ENCODE measurements at regions not wholly inside any gene's neighbourhood (a gene's known extent, or its start where the extent isn't known, plus 50 kb on each side); places are given as distances from the start of the nearest gene placed in this dataset.

DNA sequence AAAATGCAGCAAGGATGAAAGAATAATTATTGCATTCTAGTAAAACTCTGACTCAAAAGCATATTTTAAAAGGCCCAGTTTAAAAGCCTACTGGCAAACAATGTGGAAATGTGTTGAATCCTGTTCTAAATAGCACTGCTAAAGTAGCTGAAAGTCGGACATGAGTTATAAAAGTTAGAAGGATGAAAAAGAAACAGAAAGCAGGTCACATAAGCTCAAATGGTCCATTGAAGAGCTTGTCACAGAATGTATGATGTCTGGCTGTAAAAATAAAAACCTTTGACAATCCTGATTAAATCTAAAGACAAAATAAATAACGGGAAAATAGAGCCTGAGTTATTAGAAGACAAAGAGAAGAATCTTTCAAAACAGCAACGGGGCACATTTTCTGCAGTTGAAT, 218.6 kb upstream of the UFL1 start:
- no peak for ATAC-seq
- Histone ChIP-seq H2AFZ (ENCODE audit: low read depth, low read length, poor library complexity, severe bottlenecking) (no peak overlapping the region), H3K9ac (ENCODE audit: low read length) (no peak overlapping the region), H3K27me3 (ENCODE audit: insufficient read depth, low read length) (no peaks in the 10 kb centered on the region), H4K20me1 (ENCODE audit: insufficient read depth) (no peaks in the 10 kb centered on the region), H3K4me2 (ENCODE audit: low read length) (no peak overlapping the region), H3K79me2 (ENCODE audit: insufficient read depth, low read length) (no peaks in the 10 kb centered on the region), H3K4me3 (replicated peaks in 1 of 2; ENCODE audit: low read depth in 1 of 2, low read length in 2 of 2) (no peak overlapping the region), H3K4me1 (ENCODE audit: control insufficient read depth in 1 of 2, insufficient read depth in 2 of 2, low read length in 2 of 2) (peaks cover 6 to 20% of the 10 kb centered on the region in 2 experiments; a peak in 3 of 4 replicates), H3K27ac (ENCODE audit: low read depth, low read length) (no peak overlapping the region), H3K9me2 (ENCODE audit: insufficient read depth) (no peaks in the 10 kb centered on the region), H3K9me3 (ENCODE audit: control insufficient read depth in 1 of 2, insufficient read depth in 1 of 2, low read depth in 1 of 2, low read length in 2 of 2) (no peaks in the 10 kb centered on the region), H3K36me3 (ENCODE audit: control insufficient read depth in 1 of 2, insufficient read depth in 2 of 2, low read length in 2 of 2) (no peaks in the 10 kb centered on the region)
- ChIA-PET POLR2A (no interaction called here), RAD21 (ENCODE audit: low non-redundant PET in 1 of 2, low total read pairs in 2 of 2, uncharacterized antibody in 2 of 2, unreplicated experiment in 2 of 2) (no interaction called here), CTCF (no interaction called here)
- intact Hi-C loops (cut with micrococcal nuclease): no loop called here
- no peak for DNase-seq (ENCODE audit: low read depth, low spot score)
- BruUV-seq (replicated peaks): no TSS peak
- TF ChIP-seq ZNF274 (IDR thresholded peaks at IDR 0.05; ENCODE audit: low read depth, low read length) (no peak), EGR1 (IDR thresholded peaks at IDR 0.05; ENCODE audit: low read depth) (no peak), JUND (IDR thresholded peaks at IDR 0.05) (no peak), FOSL1 (IDR thresholded peaks at IDR 0.05; ENCODE audit: low read depth) (no peak), ELF1 (IDR thresholded peaks at IDR 0.05; ENCODE audit: borderline replicate concordance, low read depth) (no peak), CBX3 (IDR thresholded peaks at IDR 0.05; ENCODE audit: low read depth) (no peak), EZH2phosphoT487 (IDR thresholded peaks at IDR 0.05; ENCODE audit: borderline replicate concordance) (no peak)
- TF ChIP-seq, protein P1, sequence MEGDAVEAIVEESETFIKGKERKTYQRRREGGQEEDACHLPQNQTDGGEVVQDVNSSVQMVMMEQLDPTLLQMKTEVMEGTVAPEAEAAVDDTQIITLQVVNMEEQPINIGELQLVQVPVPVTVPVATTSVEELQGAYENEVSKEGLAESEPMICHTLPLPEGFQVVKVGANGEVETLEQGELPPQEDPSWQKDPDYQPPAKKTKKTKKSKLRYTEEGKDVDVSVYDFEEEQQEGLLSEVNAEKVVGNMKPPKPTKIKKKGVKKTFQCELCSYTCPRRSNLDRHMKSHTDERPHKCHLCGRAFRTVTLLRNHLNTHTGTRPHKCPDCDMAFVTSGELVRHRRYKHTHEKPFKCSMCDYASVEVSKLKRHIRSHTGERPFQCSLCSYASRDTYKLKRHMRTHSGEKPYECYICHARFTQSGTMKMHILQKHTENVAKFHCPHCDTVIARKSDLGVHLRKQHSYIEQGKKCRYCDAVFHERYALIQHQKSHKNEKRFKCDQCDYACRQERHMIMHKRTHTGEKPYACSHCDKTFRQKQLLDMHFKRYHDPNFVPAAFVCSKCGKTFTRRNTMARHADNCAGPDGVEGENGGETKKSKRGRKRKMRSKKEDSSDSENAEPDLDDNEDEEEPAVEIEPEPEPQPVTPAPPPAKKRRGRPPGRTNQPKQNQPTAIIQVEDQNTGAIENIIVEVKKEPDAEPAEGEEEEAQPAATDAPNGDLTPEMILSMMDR (IDR thresholded peaks at IDR 0.05 in 2 of 3, conservative IDR thresholded peaks at IDR 0.05 in 1 of 3; ENCODE audit: borderline replicate concordance in 1 of 3, insufficient read depth in 1 of 3, low read depth in 2 of 3, low read length in 2 of 3): no peak
- TF ChIP-seq, protein P2, sequence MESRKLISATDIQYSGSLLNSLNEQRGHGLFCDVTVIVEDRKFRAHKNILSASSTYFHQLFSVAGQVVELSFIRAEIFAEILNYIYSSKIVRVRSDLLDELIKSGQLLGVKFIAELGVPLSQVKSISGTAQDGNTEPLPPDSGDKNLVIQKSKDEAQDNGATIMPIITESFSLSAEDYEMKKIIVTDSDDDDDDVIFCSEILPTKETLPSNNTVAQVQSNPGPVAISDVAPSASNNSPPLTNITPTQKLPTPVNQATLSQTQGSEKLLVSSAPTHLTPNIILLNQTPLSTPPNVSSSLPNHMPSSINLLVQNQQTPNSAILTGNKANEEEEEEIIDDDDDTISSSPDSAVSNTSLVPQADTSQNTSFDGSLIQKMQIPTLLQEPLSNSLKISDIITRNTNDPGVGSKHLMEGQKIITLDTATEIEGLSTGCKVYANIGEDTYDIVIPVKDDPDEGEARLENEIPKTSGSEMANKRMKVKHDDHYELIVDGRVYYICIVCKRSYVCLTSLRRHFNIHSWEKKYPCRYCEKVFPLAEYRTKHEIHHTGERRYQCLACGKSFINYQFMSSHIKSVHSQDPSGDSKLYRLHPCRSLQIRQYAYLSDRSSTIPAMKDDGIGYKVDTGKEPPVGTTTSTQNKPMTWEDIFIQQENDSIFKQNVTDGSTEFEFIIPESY (IDR thresholded peaks at IDR 0.05; ENCODE audit: extremely low read depth, insufficient replicate concordance, low read length): no peak
- TF ChIP-seq, protein P3, sequence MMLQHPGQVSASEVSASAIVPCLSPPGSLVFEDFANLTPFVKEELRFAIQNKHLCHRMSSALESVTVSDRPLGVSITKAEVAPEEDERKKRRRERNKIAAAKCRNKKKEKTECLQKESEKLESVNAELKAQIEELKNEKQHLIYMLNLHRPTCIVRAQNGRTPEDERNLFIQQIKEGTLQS (IDR thresholded peaks at IDR 0.05): no peak
- TF ChIP-seq, protein P4, sequence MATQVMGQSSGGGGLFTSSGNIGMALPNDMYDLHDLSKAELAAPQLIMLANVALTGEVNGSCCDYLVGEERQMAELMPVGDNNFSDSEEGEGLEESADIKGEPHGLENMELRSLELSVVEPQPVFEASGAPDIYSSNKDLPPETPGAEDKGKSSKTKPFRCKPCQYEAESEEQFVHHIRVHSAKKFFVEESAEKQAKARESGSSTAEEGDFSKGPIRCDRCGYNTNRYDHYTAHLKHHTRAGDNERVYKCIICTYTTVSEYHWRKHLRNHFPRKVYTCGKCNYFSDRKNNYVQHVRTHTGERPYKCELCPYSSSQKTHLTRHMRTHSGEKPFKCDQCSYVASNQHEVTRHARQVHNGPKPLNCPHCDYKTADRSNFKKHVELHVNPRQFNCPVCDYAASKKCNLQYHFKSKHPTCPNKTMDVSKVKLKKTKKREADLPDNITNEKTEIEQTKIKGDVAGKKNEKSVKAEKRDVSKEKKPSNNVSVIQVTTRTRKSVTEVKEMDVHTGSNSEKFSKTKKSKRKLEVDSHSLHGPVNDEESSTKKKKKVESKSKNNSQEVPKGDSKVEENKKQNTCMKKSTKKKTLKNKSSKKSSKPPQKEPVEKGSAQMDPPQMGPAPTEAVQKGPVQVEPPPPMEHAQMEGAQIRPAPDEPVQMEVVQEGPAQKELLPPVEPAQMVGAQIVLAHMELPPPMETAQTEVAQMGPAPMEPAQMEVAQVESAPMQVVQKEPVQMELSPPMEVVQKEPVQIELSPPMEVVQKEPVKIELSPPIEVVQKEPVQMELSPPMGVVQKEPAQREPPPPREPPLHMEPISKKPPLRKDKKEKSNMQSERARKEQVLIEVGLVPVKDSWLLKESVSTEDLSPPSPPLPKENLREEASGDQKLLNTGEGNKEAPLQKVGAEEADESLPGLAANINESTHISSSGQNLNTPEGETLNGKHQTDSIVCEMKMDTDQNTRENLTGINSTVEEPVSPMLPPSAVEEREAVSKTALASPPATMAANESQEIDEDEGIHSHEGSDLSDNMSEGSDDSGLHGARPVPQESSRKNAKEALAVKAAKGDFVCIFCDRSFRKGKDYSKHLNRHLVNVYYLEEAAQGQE (IDR thresholded peaks at IDR 0.05; ENCODE audit: low read depth): no peak
